Gastroesophageal sphincter (tissue), 3 donors: ENCODE measurements at regions not wholly inside any gene's neighbourhood (a gene's known extent, or its start where the extent isn't known, plus 50 kb on each side); places are given as distances from the start of the nearest gene placed in this dataset.

Source experiments
- EP300 ChIP-seq: sonication (generic); formaldehyde crosslinking; IDR thresholded peaks from one replicate; pipeline ENCODE4 v1.6.1; 2017; ENCODE audit warnings: antibody characterized with exemption, mild to moderate bottlenecking
- POLR2A ChIP-seq, 2 donors: fragments of 450-650 bp; IDR thresholded peaks; one replicate each; pipeline ENCODE4 v1.6.1; 2017; ENCODE audit warnings: antibody characterized with exemption in 2 of 2, mild to moderate bottlenecking in 2 of 2, moderate library complexity in 1 of 2
- POLR2AphosphoS5 ChIP-seq: sonication (generic); formaldehyde crosslinking; IDR thresholded peaks from one replicate; pipeline ENCODE4 v1.6.1; 2017; ENCODE audit warnings: antibody characterized with exemption
- TF ChIP-seq, protein P1 (sequence below), 4 experiments: fragments of 200-600 bp in 2 of 4; fragments of 450-650 bp in 2 of 4; sonication (generic) in 1 of 4; IDR thresholded peaks; one replicate each; pipeline ENCODE4 v1.5.1; 2017 to 2019; ENCODE audit warnings: antibody characterized with exemption in 4 of 4, mild to moderate bottlenecking in 2 of 4, moderate library complexity in 2 of 4

- TF ChIP-seq, protein P1, sequence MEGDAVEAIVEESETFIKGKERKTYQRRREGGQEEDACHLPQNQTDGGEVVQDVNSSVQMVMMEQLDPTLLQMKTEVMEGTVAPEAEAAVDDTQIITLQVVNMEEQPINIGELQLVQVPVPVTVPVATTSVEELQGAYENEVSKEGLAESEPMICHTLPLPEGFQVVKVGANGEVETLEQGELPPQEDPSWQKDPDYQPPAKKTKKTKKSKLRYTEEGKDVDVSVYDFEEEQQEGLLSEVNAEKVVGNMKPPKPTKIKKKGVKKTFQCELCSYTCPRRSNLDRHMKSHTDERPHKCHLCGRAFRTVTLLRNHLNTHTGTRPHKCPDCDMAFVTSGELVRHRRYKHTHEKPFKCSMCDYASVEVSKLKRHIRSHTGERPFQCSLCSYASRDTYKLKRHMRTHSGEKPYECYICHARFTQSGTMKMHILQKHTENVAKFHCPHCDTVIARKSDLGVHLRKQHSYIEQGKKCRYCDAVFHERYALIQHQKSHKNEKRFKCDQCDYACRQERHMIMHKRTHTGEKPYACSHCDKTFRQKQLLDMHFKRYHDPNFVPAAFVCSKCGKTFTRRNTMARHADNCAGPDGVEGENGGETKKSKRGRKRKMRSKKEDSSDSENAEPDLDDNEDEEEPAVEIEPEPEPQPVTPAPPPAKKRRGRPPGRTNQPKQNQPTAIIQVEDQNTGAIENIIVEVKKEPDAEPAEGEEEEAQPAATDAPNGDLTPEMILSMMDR (IDR thresholded peaks at IDR 0.05) = no peak
- no peak for TF ChIP-seq EP300
- TF ChIP-seq POLR2A (IDR thresholded peaks at IDR 0.05) = no peak
- TF ChIP-seq POLR2AphosphoS5 = no peak
Measured at GRCh38 chr15:62849316-62850106, 193.0 kb upstream of the TPM1 start.
